EH (cell line): ENCODE measurements at regions not wholly inside any gene's neighbourhood (a gene's known extent, or its start where the extent isn't known, plus 50 kb on each side); places are given as distances from the start of the nearest gene placed in this dataset.

Experiments
- DNase-seq: peaks from one replicate; pipeline ENCODE4 v3.0.0-alpha.2; 2015; ENCODE audit warnings: low read depth

GRCh38 chr4:151606061-151606460, 154.7 kb downstream of the GATB start:
- DNase-seq: no peak

- no peak for DNase-seq
These were observed 150.6 kb downstream of the GATB start for GRCh38 chr4:151610229-151610628.

- DNase-seq: no peak
These were observed 148.8 kb downstream of the GATB start for GRCh38 chr4:151611960-151612359.

- no peak for DNase-seq
These were observed 147.5 kb downstream of the GATB start for GRCh38 chr4:151613290-151613689.

- DNase-seq: no peak
These were observed 146.2 kb downstream of the GATB start for GRCh38 chr4:151614561-151614960.

GRCh38 chr4:151618858-151619257, 141.9 kb downstream of the GATB start:
- no peak for DNase-seq

- DNase-seq: no peak
These were observed 140.7 kb downstream of the GATB start for GRCh38 chr4:151620066-151620465.
